ENCODE measurements at regions not wholly inside any gene's neighbourhood (a gene's known extent, or its start where the extent isn't known, plus 50 kb on each side); places are given as distances from the start of the nearest gene placed in this dataset.

GRCh38 chr11:127607487-127608085, 607.0 kb upstream of the KIRREL3 start:
- no peak for DNase-seq (ENCODE audit: low read depth)
- TF ChIP-seq CTCF (IDR thresholded peaks at IDR 0.05; ENCODE audit: control insufficient read depth, insufficient read depth, low read depth, low read length, missing control alignments), result no peak
- no peak overlapping the region for H3K4me3 ChIP-seq (ENCODE audit: control insufficient read depth, low read depth, low read length)

- TF ChIP-seq CTCF (IDR thresholded peaks at IDR 0.05; ENCODE audit: control insufficient read depth, insufficient read depth, low read depth, low read length, missing control alignments), result no peak
- no peak for DNase-seq (ENCODE audit: low read depth)
- H3K4me3 ChIP-seq (ENCODE audit: control insufficient read depth, low read depth, low read length), result no peak overlapping the region
Measured at GRCh38 chr11:127601578-127601977, 601.0 kb upstream of the KIRREL3 start.

- no peak for TF ChIP-seq CTCF (IDR thresholded peaks at IDR 0.05; ENCODE audit: control insufficient read depth, insufficient read depth, low read depth, low read length, missing control alignments)
- no peak for DNase-seq (ENCODE audit: low read depth)
- no peak overlapping the region for H3K4me3 ChIP-seq (ENCODE audit: control insufficient read depth, low read depth, low read length)
Measured at GRCh38 chr11:127600674-127601073, 600.1 kb upstream of the KIRREL3 start.

GRCh38 chr11:127598476-127598875, 597.9 kb upstream of the KIRREL3 start:
- no peak for TF ChIP-seq CTCF (IDR thresholded peaks at IDR 0.05; ENCODE audit: control insufficient read depth, insufficient read depth, low read depth, low read length, missing control alignments)
- H3K4me3 ChIP-seq (ENCODE audit: control insufficient read depth, low read depth, low read length), result no peak overlapping the region
- DNase-seq (ENCODE audit: low read depth), result no peak

GRCh38 chr11:127596433-127596832, 595.9 kb upstream of the KIRREL3 start:
- H3K4me3 ChIP-seq (ENCODE audit: control insufficient read depth, low read depth, low read length), result no peak overlapping the region
- TF ChIP-seq CTCF (IDR thresholded peaks at IDR 0.05; ENCODE audit: control insufficient read depth, insufficient read depth, low read depth, low read length, missing control alignments), result no peak
- no peak for DNase-seq (ENCODE audit: low read depth)

GRCh38 chr11:127592371-127592770, 591.8 kb upstream of the KIRREL3 start:
- no peak for DNase-seq (ENCODE audit: low read depth)
- H3K4me3 ChIP-seq (ENCODE audit: control insufficient read depth, low read depth, low read length), result no peak overlapping the region
- TF ChIP-seq CTCF (IDR thresholded peaks at IDR 0.05; ENCODE audit: control insufficient read depth, insufficient read depth, low read depth, low read length, missing control alignments), result no peak

GRCh38 chr11:127590314-127590713, 589.7 kb upstream of the KIRREL3 start:
- DNase-seq (ENCODE audit: low read depth), result no peak
- H3K4me3 ChIP-seq (ENCODE audit: control insufficient read depth, low read depth, low read length), result no peak overlapping the region
- TF ChIP-seq CTCF (IDR thresholded peaks at IDR 0.05; ENCODE audit: control insufficient read depth, insufficient read depth, low read depth, low read length, missing control alignments), result no peak

Measured in AG09309 (cell line).